Muscle of arm (tissue), 1 donor: ENCODE measurements at regions not wholly inside any gene's neighbourhood (a gene's known extent, or its start where the extent isn't known, plus 50 kb on each side); places are given as distances from the start of the nearest gene placed in this dataset.

Experiments used
- DNase-seq: peaks from one replicate; pipeline ENCODE4 v3.0.0-alpha.2; 2013

DNA sequence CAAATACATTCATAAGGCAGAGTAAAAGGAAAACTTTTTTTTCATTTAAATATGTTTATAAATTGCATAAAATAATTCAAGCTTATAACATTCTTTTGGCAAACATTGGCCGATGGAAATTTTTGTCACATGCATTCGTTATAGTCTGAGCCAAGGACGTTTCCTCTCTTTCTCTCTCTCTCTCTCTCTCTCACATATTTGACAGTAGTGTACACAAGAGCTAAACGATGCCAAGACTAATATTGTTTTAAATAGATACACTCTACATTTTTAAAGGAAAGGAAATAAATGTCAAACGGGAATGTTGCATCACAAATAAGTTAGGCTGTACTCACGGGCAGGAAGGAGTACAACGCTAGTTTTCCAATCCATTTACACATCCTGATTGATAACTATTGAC, 251.1 kb upstream of the SMIM21 start:
- peak; percentile 81 for DNase-seq

DNA sequence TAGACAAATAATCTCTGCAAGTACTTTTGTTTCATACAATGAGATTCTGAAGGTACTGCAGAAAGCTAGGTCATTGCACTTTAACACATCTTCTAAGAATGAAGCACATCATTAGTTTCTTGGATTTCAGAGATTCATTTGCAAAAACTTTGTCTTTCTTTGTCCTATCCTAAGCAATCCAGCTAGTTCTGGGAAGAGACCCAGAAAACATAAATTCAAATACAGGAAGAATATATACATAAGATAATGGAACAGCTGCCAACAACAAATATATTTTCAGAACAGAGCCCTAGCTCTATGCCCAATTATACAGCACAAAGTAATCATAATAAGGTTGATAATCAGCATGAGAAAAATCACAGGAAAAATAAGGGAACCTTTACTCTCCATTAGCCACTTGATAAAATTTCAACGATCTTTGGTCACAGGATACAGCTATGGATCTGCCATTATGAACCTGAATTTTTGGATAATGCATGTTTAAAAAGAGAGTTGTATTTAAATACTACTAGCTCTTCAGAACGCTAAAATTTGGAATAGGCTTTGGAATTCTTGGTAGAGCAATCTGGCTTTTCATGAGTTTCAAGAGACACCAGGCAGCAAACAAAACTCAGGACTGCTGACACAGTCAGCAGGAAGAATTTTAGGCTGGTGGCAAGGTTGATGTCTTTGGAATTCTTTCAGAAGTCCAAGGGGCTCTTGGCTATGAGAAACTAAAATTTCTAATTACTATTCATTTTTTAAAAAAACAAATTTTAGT, 250.4 kb upstream of the SMIM21 start:
- DNase-seq = peak; percentile 44

DNA sequence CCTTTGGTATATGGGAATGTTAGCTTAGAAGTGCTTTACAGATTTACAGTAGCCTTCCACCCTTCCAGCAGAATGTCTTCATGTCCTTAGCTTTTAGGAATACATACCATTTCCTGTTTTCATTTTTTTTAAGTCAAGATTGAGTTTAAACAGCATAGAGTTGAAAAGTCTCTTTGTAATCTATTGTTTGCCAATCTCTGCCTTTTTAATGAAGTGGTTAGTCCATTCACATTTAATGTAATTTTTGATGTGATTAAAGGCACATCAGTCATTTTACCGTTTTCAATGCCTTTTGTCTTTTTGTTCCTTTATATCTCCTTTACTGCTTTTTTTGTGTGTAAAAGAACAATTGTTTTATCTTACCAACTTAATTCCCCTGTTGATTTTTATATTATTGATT, 233.4 kb upstream of the SMIM21 start:
- DNase-seq = no peak

DNA sequence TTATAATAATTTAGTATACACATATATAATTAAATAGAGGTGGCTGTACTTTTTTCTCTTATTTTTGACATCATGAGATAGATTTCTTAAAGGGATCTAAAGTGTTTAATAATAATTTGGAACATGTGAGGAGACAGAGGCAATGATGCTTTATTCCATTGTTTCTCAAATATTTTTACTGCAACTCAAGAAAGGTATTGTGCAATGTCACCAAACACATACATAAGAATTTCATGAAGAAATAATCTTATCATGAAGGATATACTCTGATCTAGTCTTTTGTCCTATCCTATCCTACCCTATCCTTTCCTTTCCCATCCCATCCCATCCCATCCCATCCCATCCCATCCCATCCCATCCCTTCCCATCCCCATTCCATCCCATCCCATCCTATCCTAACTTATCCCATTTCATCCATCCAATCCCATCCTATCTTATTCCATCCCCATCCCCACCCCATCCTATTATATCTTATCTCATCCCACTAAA, 232.1 kb upstream of the SMIM21 start:
- no peak for DNase-seq

DNA sequence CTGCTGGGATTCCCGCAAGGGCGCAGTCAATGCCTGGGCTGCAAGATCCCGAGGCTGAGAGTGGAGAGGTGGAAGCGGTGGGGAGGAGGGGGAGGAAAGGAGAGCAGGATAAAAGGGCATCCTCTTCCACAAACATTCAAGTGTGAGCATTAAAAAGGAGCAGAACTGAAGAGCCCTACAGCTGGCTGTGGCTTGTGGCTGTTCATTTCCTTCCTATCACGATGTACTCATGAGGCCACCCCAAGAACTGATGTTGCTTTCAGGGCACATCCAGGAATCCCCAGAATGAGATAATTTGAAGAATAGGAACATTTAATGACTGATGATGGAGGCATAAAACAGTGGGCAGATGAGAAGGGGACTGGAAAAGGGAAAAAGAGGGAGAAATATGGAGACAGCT, 230.8 kb upstream of the SMIM21 start:
- DNase-seq = no peak

DNA sequence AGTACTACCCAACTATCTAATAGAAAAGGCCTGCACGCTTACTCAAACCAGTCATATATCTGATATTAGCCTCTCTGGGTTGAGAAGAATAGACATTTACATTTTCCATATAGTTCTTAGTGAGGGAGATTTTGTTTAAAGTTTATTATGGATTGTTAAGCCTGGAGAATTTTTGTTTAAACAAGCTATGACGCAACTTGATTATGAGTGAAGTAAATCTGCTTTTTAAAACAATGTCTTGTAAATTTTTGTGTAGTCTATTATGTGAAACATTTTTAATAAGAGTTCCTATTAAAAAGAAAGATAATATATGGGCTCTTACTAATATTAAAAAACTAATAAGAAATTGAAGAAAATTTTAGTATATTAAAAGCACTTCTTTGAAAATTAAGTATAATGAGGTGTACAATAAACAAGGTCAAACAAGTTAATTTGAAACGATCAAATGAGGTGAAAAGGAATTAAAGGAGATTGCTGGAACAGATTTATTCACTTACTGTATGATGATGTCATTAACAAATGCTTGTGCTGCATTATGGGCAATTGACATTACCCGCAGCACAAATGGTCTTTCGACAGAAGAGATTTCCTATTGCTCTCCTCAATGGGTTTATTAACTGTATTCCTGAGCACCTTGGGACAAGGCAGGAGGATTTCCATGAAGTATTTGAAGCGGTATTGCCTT, 229.2 kb upstream of the SMIM21 start:
- no peak for DNase-seq

DNA sequence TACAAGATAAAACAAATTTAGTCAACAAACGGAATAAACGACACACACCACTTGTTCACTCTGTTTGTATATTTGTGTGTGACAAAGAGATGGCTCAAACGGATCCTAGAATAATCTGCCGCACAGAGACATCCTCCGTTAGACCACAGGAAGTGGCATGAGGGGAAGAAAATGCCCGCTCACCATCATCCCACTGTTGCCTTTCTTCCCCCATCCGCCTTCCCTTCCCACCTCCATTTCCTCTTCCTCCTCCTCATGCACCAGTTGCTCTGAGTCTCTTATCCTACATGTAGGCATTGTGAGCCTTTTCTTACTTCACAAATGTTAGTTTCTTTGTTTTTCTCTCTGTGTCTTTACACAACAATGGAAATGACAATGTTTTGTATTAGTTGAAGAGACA, 228.5 kb upstream of the SMIM21 start:
- no peak for DNase-seq

DNA sequence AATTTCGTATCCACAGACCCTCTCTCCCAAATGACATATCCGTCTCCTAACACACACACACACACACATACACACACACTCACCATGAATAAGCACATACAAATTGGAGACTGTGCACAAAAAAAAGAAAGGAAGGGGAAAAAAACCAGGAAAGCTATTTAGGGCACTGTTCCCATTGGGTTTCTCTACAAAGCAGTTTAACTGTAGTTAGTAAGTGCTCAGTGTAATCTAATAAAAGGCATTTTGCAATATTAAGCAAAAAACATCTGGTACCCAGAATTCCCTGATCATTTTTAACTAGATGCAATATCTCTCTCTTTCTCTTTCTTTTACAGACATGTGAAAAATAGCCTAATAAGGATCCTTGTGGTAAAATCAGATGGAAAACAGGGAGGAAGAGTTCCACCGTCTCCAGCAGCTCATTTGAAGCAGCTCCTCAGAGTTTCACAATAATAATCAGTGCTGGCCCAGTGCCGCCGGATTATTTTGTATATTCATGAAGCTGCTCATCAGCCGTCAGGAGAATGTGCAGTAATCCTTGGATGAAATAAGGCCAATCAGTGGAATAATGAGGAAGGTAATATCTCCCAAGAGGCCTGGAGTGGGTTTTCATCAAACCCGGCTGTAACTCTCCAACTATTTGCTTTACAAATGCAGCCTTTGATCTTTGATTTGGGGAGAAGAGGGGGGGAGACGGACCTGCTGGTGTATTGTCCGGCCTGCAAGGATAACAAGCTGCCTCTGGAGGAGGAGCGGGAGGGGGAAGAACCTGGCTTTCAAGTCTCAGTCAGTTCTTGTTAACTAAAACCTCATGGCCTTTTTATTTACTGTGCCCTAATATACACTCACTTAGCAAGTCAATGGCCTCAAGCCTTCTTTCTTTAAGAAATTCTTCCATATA, 227.6 kb upstream of the SMIM21 start:
- peak; percentile 50 for DNase-seq

DNA sequence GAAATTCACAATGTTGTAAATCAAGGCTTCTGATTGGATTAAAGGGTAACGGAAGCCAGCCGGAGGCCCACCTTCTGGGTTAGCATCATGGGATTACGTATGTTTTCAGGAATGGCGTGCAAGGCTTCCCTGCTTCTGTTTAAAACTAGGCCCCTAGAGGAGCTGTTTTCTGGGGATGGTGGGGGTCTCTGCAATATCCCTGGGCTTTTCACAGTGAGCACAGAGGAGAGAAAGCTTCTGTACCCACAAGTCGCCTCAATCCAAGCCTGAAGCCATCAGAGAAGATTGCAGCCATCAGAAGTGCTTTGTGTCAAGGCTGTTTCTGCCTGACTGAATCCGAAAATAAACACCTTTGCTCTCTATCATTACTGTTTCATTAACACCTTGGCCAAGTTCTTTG, 226.9 kb upstream of the SMIM21 start:
- no peak for DNase-seq

DNA sequence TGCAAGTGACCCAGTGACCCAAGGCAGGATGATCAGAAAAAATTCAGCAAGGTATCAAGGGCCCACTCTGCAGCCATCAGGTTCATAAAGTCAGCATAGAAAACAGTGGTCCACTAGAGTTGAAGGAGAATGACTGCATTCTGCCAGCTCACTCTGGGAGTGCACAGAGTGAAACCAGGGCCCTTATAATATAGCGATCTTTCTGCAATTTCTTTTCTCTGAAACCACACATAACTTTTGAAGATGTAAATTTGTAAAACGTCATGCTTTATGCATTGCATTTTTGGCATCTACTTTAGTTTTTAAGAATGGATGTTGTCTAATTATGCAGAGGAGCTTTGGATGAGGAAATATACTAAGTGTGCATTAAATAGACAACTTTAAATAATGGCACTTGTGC, 225.0 kb upstream of the SMIM21 start:
- no peak for DNase-seq

DNA sequence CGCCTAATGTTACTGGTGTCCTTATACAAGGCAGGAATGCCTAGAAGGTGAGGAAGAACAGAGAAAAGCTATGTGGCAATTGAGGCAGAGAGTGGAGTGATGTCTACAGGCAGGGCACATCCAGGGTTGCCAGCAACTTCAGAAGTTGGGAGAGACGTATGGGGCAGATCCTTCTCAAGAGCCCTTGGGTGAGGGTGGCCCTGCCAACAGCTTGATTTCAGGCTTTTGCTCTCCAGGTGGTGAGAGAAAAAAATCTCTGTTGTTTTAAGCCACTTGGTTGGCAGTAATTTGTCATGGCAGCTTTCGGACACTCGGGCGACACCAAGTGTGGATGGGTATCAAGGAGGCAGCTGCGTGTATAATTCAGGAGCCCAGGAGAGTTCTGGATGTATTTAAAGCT, 217.4 kb upstream of the SMIM21 start:
- DNase-seq = no peak

DNA sequence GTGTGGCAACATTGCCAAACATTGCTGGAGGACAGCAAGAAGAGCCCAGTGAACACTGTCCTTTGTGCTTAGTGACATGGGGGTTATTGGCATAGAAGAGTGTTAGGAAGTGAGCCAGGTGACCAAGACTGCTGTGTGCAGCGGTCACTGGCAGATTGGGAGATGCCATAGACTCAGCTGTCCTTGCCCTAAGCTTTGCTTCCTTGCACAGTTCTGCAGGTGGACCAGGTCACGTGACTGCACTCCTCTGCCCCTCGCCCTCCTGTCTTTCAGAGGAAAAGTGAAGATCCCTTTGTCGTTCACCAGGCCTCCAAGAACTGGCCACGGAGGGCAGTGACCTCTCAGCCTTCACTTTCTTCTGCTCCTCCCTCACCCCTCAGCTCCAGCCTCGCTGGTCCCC, 215.6 kb upstream of the SMIM21 start:
- no peak for DNase-seq

DNA sequence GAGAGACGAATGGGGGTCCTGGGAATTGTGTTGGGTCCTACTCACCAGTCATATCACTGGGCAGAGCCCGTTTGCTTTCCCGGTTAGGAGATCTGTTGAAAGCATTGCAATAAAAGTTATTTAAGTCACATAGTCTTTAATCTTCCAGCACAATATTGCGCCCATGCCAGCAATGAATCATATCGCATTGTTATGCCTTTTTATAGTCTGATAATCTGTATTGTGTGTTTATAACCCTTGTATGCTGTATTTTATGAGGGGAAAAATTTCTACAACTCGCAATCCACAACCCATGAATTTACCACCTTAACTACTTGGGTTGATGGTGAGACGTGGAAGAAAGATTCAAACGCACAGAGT, 211.9 kb upstream of the SMIM21 start:
- no peak for DNase-seq

DNA sequence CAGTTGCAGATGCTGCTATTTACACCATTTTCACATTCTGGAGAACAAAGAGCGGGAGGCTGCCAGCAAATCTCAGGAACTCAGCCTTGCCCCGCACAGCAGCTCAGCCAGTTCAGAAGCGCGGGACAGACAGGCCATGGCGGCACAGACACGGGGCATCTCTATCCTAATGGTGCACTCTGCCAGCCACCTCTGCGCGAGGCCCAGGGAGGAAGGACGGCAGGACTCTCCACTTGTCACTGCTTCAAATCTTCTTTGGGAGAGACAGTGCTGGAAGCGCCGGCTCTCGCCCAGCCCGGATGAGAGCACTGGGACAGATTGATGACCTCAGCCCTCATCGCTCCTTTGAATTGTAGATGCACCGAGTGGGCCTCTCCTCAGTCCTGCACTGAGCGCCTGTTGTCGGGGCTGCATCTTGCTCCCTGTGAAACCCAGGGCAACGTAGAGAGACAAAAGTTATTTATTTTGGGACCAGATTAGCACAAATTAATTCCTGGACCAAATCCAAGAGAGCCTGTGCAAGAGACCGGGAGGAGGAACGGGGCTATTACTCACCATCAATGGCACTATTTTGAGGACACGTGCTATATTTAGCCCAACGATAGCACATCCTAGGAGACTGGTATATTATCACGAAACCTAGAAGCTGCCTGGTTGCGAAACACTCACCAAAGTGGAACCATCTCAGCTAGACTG, 211.4 kb upstream of the SMIM21 start:
- DNase-seq = peak; percentile 90

DNA sequence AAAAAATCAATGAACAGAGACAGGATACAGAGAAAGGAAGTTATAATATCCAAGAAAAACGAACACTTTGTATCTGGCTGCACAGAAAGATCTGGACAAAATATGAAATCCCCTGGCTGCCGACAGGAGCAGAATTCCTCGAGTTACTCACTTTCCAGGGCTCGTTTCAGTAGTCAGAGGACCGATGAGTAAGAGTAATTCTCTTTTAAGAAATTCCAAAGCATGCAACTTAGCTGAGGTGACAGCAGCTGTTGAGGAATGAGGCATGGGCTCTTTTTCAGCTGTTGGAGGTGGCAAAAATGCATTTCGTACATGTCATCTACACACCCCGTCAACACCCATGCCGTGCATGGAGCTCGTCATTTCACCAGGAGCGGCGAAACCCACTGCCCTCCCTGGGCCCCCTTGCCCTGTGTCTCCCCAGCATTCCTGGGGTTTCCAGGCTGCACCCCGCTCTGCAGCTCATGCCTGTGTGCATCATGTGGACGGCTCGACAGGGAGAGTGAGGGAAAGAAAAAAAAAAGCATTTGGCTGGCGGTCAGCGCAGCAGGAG, 210.8 kb upstream of the SMIM21 start:
- no peak for DNase-seq

DNA sequence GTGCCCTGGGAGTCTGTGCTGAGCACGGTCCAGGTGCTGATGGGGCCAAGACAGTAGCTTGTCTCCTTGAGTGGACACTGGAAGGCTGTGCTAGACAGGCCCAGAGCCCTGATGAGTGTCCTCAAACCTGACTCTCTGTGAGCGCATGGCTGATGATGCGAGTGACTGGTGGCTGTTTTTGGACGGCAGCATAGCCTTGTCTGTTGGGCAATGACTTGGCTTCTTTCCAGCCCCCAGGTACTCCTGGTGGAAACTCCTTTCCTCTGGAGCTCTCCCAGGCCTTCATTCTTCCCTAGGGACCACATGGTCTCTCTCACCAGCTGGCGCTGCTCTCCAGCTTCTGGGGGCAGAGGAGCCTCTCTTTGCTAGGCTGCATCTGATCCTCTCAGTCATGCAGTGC, 207.6 kb upstream of the SMIM21 start:
- DNase-seq = no peak

DNA sequence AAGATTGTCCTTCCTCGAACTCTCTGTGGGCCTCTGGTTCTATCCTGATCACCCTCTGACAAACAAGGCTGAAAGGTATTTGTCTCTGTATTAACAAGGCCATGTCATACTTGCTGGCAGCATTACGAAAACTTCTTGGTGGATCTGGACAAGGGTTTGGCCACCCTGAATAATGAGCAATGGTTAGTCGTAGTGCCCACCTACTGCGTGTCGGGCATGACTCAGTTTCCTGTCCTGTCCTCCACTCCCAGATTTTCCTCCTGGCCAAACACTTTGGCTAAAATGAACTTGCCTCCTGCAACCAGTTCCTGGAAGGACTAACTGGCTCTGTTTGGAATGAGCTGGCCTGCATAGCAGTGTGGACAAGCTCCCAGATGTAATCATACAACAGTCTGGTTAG, 198.5 kb upstream of the SMIM21 start:
- DNase-seq = no peak

DNA sequence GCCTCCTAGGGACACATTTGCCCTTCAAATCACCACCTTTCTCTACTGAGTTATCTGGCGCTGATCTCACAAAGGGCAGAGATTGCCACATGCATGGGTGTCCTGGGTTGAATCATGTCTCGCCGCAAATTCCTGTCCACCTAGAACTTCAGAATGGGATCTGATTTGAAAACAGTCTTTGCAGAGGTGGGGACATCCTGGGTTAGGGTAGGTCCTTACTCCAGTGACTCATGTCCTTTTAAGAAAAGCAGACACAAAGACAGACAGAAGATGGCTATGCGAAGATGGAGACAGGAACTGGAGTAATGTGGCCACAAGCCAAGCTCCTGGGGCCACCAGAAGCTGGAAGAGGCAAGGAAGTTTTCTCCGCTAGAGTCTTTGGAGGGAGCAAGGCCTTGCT, 197.4 kb upstream of the SMIM21 start:
- no peak for DNase-seq

DNA sequence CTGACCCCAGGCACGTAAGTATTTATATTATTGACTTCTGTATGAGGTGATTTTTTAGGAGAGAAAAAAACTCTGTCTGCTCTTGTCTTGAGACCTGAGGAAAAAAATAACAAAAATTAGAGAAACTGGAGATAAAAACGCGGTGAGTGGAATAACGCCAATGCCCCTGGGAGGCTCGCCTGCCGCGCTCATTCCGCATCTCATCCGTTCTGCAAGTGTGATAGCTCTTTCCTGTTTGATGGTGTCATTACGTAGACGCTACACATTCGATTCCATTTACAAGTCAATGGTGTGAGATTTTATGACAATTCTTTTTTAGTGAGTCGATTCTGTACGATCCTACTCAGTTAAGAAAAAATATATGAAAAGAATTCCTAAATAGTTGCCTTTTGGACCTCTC, 194.3 kb upstream of the SMIM21 start:
- no peak for DNase-seq

DNA sequence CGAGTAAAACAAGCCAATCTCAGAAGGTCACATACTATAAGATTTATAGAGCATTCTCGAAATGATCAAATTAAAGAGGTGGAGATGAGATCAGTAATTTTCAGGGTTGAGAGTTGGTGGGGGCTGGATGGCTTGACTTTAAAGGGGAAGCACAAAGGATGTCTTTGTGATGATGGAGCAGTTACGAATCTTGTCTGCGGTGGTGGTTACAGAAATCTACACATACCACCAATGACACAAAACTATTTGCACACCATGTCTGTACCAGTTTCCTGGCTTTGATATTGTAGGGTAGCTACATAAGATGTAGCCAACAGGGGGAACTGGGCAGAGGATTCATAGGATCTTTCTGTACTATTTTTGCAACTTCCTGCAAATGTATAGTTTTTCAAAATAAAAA, 190.6 kb upstream of the SMIM21 start:
- DNase-seq = no peak

DNA sequence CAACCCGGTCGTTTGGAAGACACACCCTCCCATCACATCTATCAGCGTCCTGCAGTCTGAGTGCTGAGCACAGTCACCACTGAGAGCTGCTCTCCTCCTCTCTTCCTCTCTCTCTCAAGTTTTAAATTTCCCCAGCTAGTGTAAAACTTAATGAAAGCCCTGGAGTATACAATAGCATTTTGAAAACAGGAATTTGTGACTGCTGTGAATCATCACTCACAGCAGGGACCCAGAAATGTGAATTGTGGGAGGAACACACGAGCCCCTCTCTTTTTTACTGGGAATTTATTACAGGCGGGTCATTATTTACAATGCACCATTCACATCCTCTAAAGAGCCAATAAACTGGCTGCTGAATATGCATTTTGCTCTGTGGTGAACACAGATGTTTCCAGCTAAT, 185.0 kb upstream of the SMIM21 start:
- DNase-seq = no peak

DNA sequence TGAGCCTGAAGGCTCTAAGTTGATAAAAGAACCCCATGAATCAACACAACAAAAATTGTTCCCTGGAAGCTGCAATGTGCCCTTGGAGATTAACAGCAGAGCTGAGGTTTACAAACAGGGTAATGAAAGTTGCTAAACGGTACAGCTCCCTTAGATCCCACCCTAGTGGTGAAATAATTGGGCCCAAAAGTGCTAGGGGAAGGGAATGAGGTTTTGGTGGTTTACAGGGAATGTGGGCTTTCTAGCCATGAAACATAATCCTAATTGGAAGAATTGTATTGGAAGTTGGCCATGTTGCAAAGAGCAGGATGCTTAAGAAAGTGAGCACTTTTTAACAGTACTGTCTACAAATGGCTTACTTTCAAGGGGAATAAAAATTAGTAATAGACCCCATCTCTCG, 180.2 kb upstream of the SMIM21 start:
- no peak for DNase-seq
